ENCODE measurements at regions not wholly inside any gene's neighbourhood (a gene's known extent, or its start where the extent isn't known, plus 50 kb on each side); places are given as distances from the start of the nearest gene placed in this dataset.

DNA sequence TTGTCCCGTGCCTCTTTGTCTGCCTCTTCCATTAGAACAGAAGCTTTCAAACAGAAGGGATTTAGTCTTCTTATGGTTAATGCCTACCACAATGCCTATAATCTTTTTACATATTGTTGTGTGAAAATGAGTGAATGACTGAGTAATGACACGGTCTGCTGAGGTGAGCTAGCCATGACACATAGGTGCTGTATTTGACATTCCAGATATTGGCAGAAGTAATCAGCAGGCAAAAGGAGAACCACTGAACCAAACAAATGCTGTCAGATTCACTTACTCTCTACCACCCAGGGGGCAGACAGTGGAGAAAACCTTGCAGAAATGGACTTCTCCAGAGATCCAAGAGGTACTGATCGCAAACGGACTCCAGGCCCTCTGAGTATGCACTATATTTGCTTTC is 377.2 kb upstream of the VWC2 start:
- no peak for DNase-seq (ENCODE audit: low spot score)
- no peak for TF ChIP-seq CTCF (IDR thresholded peaks at IDR 0.05; ENCODE audit: extremely low read depth, missing control alignments)

- no peak for DNase-seq (ENCODE audit: low spot score)
These were observed 375.7 kb upstream of the VWC2 start for GRCh38 chr7:49397750-49398149.

DNA sequence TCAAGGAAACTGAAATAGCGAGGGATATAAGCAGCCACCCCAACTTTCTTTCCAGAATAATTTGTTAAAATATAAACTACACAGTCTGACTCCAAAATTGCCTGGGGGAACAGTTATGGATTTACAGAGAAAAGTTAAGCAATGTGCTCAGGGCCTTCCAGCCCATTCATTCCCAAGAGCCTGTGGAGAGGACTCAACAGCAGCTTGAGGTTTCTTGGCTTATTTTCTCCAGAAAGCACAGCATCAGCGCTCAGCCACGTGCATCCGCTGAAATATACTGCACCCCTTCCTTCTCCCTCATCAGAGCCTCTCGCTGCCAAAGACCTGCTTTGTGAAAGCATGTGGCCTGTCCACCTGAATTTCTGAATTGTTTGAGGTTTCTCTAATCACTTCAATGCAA is 375.2 kb upstream of the VWC2 start:
- no peak for DNase-seq (ENCODE audit: low spot score)
- no peak for TF ChIP-seq CTCF (IDR thresholded peaks at IDR 0.05; ENCODE audit: extremely low read depth, missing control alignments)

More at GRCh38 chr7:49397750-49398149, 375.7 kb upstream of the VWC2 start:
- no peak for TF ChIP-seq CTCF (IDR thresholded peaks at IDR 0.05; ENCODE audit: extremely low read depth, missing control alignments)

- TF ChIP-seq CTCF (IDR thresholded peaks at IDR 0.05; ENCODE audit: extremely low read depth, missing control alignments) = no peak
- no peak for DNase-seq (ENCODE audit: low spot score)
These were observed 374.7 kb upstream of the VWC2 start for GRCh38 chr7:49398746-49399145.

- no peak for DNase-seq (ENCODE audit: low spot score)
- TF ChIP-seq CTCF (IDR thresholded peaks at IDR 0.05; ENCODE audit: extremely low read depth, missing control alignments) = no peak
These were observed 372.4 kb upstream of the VWC2 start for GRCh38 chr7:49400891-49401550.

DNA sequence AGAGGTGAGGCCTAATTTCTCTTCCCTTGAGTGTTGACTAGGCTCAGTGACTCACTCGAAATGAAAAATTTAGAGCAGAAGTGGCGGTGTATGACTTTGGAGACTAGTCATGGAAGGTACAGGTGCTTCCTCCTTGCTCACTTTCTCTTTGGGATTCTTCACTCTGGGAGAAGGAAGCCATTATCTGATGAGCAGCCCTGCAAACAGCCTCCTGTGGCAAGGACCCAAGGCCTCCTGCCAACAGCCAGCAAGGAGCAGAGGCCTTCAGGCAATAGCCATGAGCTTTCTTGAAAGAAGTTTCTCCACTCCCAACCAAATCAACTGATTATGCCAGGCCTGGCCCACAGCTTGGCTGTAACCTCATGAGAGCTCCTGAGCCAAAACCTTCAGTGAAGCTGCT is 369.6 kb upstream of the VWC2 start:
- no peak for DNase-seq (ENCODE audit: low spot score)
- no peak for TF ChIP-seq CTCF (IDR thresholded peaks at IDR 0.05; ENCODE audit: extremely low read depth, missing control alignments)

- DNase-seq (ENCODE audit: low spot score) = no peak
- TF ChIP-seq CTCF (IDR thresholded peaks at IDR 0.05; ENCODE audit: extremely low read depth, missing control alignments) = no peak
These were observed 366.2 kb upstream of the VWC2 start for GRCh38 chr7:49407205-49407604.

Data from GM20000 (cell line).